DND-41 (cell line): ENCODE measurements at regions not wholly inside any gene's neighbourhood (a gene's known extent, or its start where the extent isn't known, plus 50 kb on each side); places are given as distances from the start of the nearest gene placed in this dataset.

Experiments used
- ATAC-seq: fragments of 200-7000 bp; cut with Tn5 transposase; 3 replicates; pipeline ENCODE4 v1.9.1; 2021; ENCODE audit warnings: low read depth; ENCODE audit not compliant: insufficient read depth
- DNase-seq: peaks from one replicate; pipeline ENCODE4 v3.0.0-alpha.2; 2020
- H2AFZ ChIP-seq: 2 replicates; pipeline ENCODE4 v1.6.0; 2012; ENCODE audit warnings: low read depth, low read length
- H3K27ac ChIP-seq: 2 replicates; pipeline ENCODE4 v1.5.1; 2012; ENCODE audit warnings: low read length, inconsistent platforms
- H3K27me3 ChIP-seq: fragments of 200-600 bp; sonication (generic); 2 replicates; pipeline ENCODE4 v1.6.0; 2012; ENCODE audit warnings: low read length, mild to moderate bottlenecking, inconsistent platforms; ENCODE audit not compliant: insufficient read depth, poor library complexity
- H3K36me3 ChIP-seq: 2 replicates; pipeline ENCODE4 v1.5.1; 2012; ENCODE audit warnings: low read length, inconsistent platforms; ENCODE audit not compliant: insufficient read depth
- H3K4me1 ChIP-seq: 2 replicates; pipeline ENCODE4 v1.5.1; 2012; ENCODE audit warnings: mild to moderate bottlenecking, low read length; ENCODE audit not compliant: insufficient read depth
- H3K4me2 ChIP-seq: 2 replicates; pipeline ENCODE4 v1.6.0; 2012; ENCODE audit warnings: mild to moderate bottlenecking, moderate library complexity, low read length, inconsistent platforms; ENCODE audit not compliant: insufficient read depth
- H3K4me3 ChIP-seq, 2 experiments: fragments of 200-600 bp in 1 of 2; shearing (Covaris generic) in 1 of 2; 2 replicates each; pipeline ENCODE4 v1.5.1; 2012 to 2016; ENCODE audit warnings: inconsistent platforms in 2 of 2, low read length in 2 of 2, mild to moderate bottlenecking in 2 of 2, low read depth in 1 of 2, moderate library complexity in 1 of 2
- H3K79me2 ChIP-seq: 2 replicates; pipeline ENCODE4 v1.6.0; 2012; ENCODE audit warnings: low read length, inconsistent platforms; ENCODE audit not compliant: insufficient read depth
- H3K9ac ChIP-seq: 2 replicates; pipeline ENCODE4 v1.6.0; 2012; ENCODE audit warnings: low read depth, mild to moderate bottlenecking, inconsistent platforms, low read length, moderate library complexity
- H3K9me3 ChIP-seq: 2 replicates; pipeline ENCODE4 v1.5.1; 2012; ENCODE audit warnings: low read length, moderate library complexity, mild to moderate bottlenecking, inconsistent platforms; ENCODE audit not compliant: insufficient read depth, severe bottlenecking
- H4K20me1 ChIP-seq: 2 replicates; pipeline ENCODE4 v1.6.0; 2012; ENCODE audit warnings: low read length; ENCODE audit not compliant: insufficient read depth
- EZH2 ChIP-seq: IDR thresholded peaks from 3 replicates; pipeline ENCODE4 v1.6.1; 2012; ENCODE audit warnings: borderline replicate concordance, low read depth, mild to moderate bottlenecking, moderate library complexity, low read length, inconsistent platforms; ENCODE audit not compliant: severe bottlenecking
- TF ChIP-seq, protein P1 (sequence below): IDR thresholded peaks from 2 replicates; pipeline ENCODE4 v1.5.1; 2012; ENCODE audit warnings: borderline replicate concordance, low read length, moderate library complexity, mild to moderate bottlenecking; ENCODE audit not compliant: poor library complexity, severe bottlenecking; ENCODE audit errors: extremely low read depth

DNA sequence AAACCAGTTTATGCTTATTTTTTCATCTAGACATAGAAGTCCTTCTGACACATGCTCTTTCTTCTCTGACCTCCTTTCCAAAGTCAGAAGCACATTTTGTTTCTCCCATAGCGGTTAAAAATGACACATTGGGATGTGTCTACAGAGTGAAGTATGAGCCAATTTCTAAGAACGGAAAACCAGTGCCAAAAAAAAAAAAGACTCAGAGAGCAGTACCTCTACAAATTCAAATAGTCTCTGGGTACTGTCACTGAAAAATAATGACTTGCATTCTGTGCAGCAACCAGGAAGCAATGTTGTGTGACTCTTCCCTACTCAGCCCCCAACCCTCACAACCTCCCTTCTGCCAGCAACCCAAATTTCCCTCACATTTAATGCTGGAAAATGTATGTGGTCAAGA, 145.5 kb upstream of the PMFBP1 start:
- no peak for DNase-seq
- no peak overlapping the region for H3K4me2 ChIP-seq
- ATAC-seq, result no peak
- H3K27me3 ChIP-seq, result no peaks in the 10 kb centered on the region
- TF ChIP-seq, protein P1, sequence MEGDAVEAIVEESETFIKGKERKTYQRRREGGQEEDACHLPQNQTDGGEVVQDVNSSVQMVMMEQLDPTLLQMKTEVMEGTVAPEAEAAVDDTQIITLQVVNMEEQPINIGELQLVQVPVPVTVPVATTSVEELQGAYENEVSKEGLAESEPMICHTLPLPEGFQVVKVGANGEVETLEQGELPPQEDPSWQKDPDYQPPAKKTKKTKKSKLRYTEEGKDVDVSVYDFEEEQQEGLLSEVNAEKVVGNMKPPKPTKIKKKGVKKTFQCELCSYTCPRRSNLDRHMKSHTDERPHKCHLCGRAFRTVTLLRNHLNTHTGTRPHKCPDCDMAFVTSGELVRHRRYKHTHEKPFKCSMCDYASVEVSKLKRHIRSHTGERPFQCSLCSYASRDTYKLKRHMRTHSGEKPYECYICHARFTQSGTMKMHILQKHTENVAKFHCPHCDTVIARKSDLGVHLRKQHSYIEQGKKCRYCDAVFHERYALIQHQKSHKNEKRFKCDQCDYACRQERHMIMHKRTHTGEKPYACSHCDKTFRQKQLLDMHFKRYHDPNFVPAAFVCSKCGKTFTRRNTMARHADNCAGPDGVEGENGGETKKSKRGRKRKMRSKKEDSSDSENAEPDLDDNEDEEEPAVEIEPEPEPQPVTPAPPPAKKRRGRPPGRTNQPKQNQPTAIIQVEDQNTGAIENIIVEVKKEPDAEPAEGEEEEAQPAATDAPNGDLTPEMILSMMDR, result no peak
- TF ChIP-seq EZH2, result no peak
- H3K4me1 ChIP-seq, result no peaks in the 10 kb centered on the region
- no peaks in the 10 kb centered on the region for H4K20me1 ChIP-seq
- H3K9ac ChIP-seq, result no peak overlapping the region
- H3K27ac ChIP-seq, result no peak overlapping the region
- H2AFZ ChIP-seq, result no peak overlapping the region
- H3K79me2 ChIP-seq, result no peaks in the 10 kb centered on the region
- peaks cover 9% of the 10 kb centered on the region; the same call in 1 of the 2 replicates for H3K36me3 ChIP-seq
- peaks cover 15% of the 10 kb centered on the region for H3K9me3 ChIP-seq
- no peak overlapping the region for H3K4me3 ChIP-seq

DNA sequence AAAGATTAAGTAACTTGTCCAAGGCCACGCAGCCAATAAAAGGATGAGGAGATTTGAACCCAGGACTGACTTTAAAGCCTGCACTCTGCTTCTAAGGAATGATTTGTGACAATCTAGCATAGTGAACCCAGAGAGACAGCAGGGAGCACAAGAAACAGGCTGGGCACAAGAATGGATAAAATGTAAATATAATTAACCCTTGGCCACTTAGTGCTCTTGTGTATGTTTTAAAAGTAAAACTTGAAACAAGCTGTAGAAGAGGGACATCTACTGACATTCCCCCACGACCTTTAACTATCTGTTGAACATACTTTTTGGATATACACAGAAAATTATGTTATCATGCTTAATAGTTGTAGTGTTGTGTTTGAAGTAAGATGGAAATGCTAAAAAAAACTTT, 141.9 kb upstream of the PMFBP1 start:
- H3K27me3 ChIP-seq, result no peaks in the 10 kb centered on the region
- no peak overlapping the region for H3K4me2 ChIP-seq
- no peaks in the 10 kb centered on the region for H4K20me1 ChIP-seq
- no peaks in the 10 kb centered on the region for H3K36me3 ChIP-seq
- TF ChIP-seq, protein P1, result no peak
- no peak for TF ChIP-seq EZH2
- H3K79me2 ChIP-seq, result no peaks in the 10 kb centered on the region
- no peak overlapping the region for H3K4me3 ChIP-seq
- H3K27ac ChIP-seq, result no peak overlapping the region
- H2AFZ ChIP-seq, result no peak overlapping the region
- no peaks in the 10 kb centered on the region for H3K4me1 ChIP-seq
- H3K9me3 ChIP-seq, result no peaks in the 10 kb centered on the region
- H3K9ac ChIP-seq, result no peak overlapping the region
- DNase-seq (no peak), ATAC-seq (no peak)

GRCh38 chr16:72312828-72313227, 140.9 kb upstream of the PMFBP1 start:
- Histone ChIP-seq H3K27me3 (no peaks in the 10 kb centered on the region), H3K9ac (no peak overlapping the region), H3K4me1 (no peaks in the 10 kb centered on the region), H3K27ac (no peak overlapping the region), H3K4me2 (no peak overlapping the region), H3K79me2 (no peaks in the 10 kb centered on the region), H3K36me3 (no peaks in the 10 kb centered on the region), H3K9me3 (no peaks in the 10 kb centered on the region), H2AFZ (no peak overlapping the region), H3K4me3 (no peak overlapping the region), H4K20me1 (no peaks in the 10 kb centered on the region)
- ATAC-seq, result no peak
- TF ChIP-seq, protein P1, result no peak
- no peak for TF ChIP-seq EZH2
- no peak for DNase-seq

DNA sequence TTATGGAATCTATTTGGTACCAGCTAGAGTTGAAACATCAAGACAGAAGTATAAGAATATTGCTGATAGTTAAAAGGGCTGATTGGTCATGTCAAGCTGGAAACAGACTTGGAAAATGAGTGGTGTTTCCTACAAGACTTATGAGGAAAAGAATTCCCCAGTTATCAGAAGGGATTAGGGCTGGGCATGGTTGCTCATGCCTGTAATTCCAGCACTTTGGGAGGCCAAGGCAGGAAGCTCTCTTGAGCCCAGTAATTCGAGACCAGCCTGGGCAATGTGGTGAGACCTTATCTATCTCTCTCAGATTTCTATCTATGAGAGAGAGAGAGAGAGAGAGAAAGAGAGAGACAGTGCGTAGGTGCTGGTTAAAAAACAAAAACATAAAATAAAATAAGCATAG, 139.5 kb upstream of the PMFBP1 start:
- no peaks in the 10 kb centered on the region for H3K79me2 ChIP-seq
- H3K27ac ChIP-seq, result no peak overlapping the region
- H4K20me1 ChIP-seq, result no peaks in the 10 kb centered on the region
- H3K4me2 ChIP-seq, result no peak overlapping the region
- no peaks in the 10 kb centered on the region for H3K9me3 ChIP-seq
- H3K27me3 ChIP-seq, result no peaks in the 10 kb centered on the region
- ATAC-seq (no peak), DNase-seq (no peak)
- no peaks in the 10 kb centered on the region for H3K36me3 ChIP-seq
- no peak overlapping the region for H3K4me3 ChIP-seq
- H3K4me1 ChIP-seq, result no peaks in the 10 kb centered on the region
- H3K9ac ChIP-seq, result no peak overlapping the region
- H2AFZ ChIP-seq, result no peak overlapping the region
- TF ChIP-seq EZH2, result no peak
- TF ChIP-seq, protein P1, result no peak
